HEK293 (cell line): ENCODE measurements at regions not wholly inside any gene's neighbourhood (a gene's known extent, or its start where the extent isn't known, plus 50 kb on each side); places are given as distances from the start of the nearest gene placed in this dataset.

ENCODE experiments used
- CTCF ChIA-PET: fragments of 350-600 bp; formaldehyde crosslinking; extraction: SDS; loops from one replicate; lab custom pipeline; 2021; ENCODE audit warnings: antibody characterized with exemption; lab: Yijun Ruan, JAX
- POLR2A ChIA-PET: fragments of 300-600 bp; formaldehyde crosslinking; extraction: SDS; loops from one replicate; lab custom pipeline; 2020; ENCODE audit warnings: antibody characterized with exemption, inconsistent platforms; lab: Yijun Ruan, JAX
- H3K27ac ChIP-seq: fragments of 200-500 bp; sonication (Bioruptor generic); 2 replicates; pipeline ENCODE4 v1.5.1; 2014; ENCODE audit warnings: low read depth, low read length, control low read depth, inconsistent platforms; ENCODE audit errors: extremely low read depth
- H3K36me3 ChIP-seq, 2 experiments: fragments of 200-500 bp in 1 of 2; sonication (Bioruptor generic) in 1 of 2; 1 replicate in 1 of 2; 2 replicates in 1 of 2; pipeline ENCODE4 v1.5.1; 2014 to 2017; ENCODE audit warnings: inconsistent platforms in 2 of 2, low read length in 2 of 2; ENCODE audit not compliant: control insufficient read depth in 2 of 2, insufficient read depth in 1 of 2
- H3K4me1 ChIP-seq: fragments of 200-500 bp; sonication (Bioruptor generic); 2 replicates; pipeline ENCODE4 v1.5.1; 2014; ENCODE audit warnings: mild to moderate bottlenecking, low read length, inconsistent platforms; ENCODE audit not compliant: control insufficient read depth, insufficient read depth
- H3K4me3 ChIP-seq: 2 replicates; pipeline ENCODE4 v1.5.1; 2011; ENCODE audit warnings: low read depth, mild to moderate bottlenecking, control low read depth, low read length, moderate library complexity
- H3K9me3 ChIP-seq: fragments of 200-500 bp; sonication (Bioruptor generic); 2 replicates; pipeline ENCODE4 v1.5.1; 2014; ENCODE audit warnings: low read depth, low read length, inconsistent platforms; ENCODE audit not compliant: control insufficient read depth, insufficient read depth
- BCL11B ChIP-seq: fragments of 450-650 bp; formaldehyde crosslinking; IDR thresholded peaks from 2 replicates; pipeline ENCODE4 v1.5.1; 2016; ENCODE audit warnings: low read depth, missing biosample characterization, missing genetic modification characterization
- EGR2 ChIP-seq: fragments of 450-650 bp; formaldehyde crosslinking; IDR thresholded peaks from 2 replicates; pipeline ENCODE4 v1.5.1; 2016; ENCODE audit warnings: low read depth, missing biosample characterization, missing genetic modification characterization
- GLI2 ChIP-seq: fragments of 450-650 bp; formaldehyde crosslinking; IDR thresholded peaks from 2 replicates; pipeline ENCODE4; 2017; ENCODE audit warnings: missing biosample characterization, missing genetic modification characterization, low read depth, borderline replicate concordance
- KLF1 ChIP-seq: fragments of 450-650 bp; formaldehyde crosslinking; IDR thresholded peaks from 2 replicates; pipeline ENCODE4 v1.5.1; 2016; ENCODE audit warnings: missing biosample characterization, missing genetic modification characterization
- KLF8 ChIP-seq: fragments of 450-650 bp; formaldehyde crosslinking; IDR thresholded peaks from 2 replicates; pipeline ENCODE4 v1.5.1; 2016; ENCODE audit warnings: missing biosample characterization, missing genetic modification characterization
- PATZ1 ChIP-seq: fragments of 450-650 bp; formaldehyde crosslinking; IDR thresholded peaks from 2 replicates; pipeline ENCODE4 v1.5.1; 2016; ENCODE audit warnings: missing biosample characterization, missing genetic modification characterization
- RBAK ChIP-seq: fragments of 450-650 bp; formaldehyde crosslinking; IDR thresholded peaks from 2 replicates; pipeline ENCODE4 v1.5.1; 2016; ENCODE audit warnings: missing biosample characterization, missing genetic modification characterization
- SP2 ChIP-seq: fragments of 450-650 bp; formaldehyde crosslinking; IDR thresholded peaks from 2 replicates; pipeline ENCODE4 v1.5.1; 2016; ENCODE audit warnings: missing biosample characterization, missing genetic modification characterization
- TRIM28 ChIP-seq: IDR thresholded peaks from 2 replicates; pipeline ENCODE4 v1.6.1; 2011; ENCODE audit warnings: low read length, control low read depth, borderline replicate concordance
- WT1 ChIP-seq: fragments of 450-650 bp; formaldehyde crosslinking; IDR thresholded peaks from 2 replicates; pipeline ENCODE4 v1.5.1; 2016; ENCODE audit warnings: missing biosample characterization, missing genetic modification characterization
- ZBTB48 ChIP-seq: fragments of 450-650 bp; formaldehyde crosslinking; IDR thresholded peaks from 2 replicates; pipeline ENCODE4 v1.5.1; 2016; ENCODE audit warnings: missing biosample characterization, missing genetic modification characterization
- ZNF10 ChIP-seq: fragments of 450-650 bp; formaldehyde crosslinking; IDR thresholded peaks from 2 replicates; pipeline ENCODE4 v1.5.1; 2017; ENCODE audit warnings: missing biosample characterization, missing genetic modification characterization
- ZNF157 ChIP-seq: fragments of 450-650 bp; formaldehyde crosslinking; IDR thresholded peaks from 2 replicates; pipeline ENCODE4 v1.5.1; 2016; ENCODE audit warnings: missing biosample characterization, missing genetic modification characterization
- ZNF211 ChIP-seq: fragments of 450-650 bp; formaldehyde crosslinking; IDR thresholded peaks from 2 replicates; pipeline ENCODE4 v1.5.1; 2016; ENCODE audit warnings: low read depth, missing biosample characterization, missing genetic modification characterization
- ZNF248 ChIP-seq: fragments of 450-650 bp; formaldehyde crosslinking; IDR thresholded peaks from 2 replicates; pipeline ENCODE4 v1.5.1; 2017; ENCODE audit warnings: missing biosample characterization, missing genetic modification characterization
- ZNF324 ChIP-seq: fragments of 450-650 bp; formaldehyde crosslinking; IDR thresholded peaks from 2 replicates; pipeline ENCODE4 v1.5.1; 2016; ENCODE audit warnings: missing biosample characterization, missing genetic modification characterization
- ZNF366 ChIP-seq: fragments of 450-650 bp; formaldehyde crosslinking; conservative IDR thresholded peaks from 2 replicates; pipeline ENCODE4 v1.5.1; 2016; ENCODE audit warnings: missing biosample characterization, missing genetic modification characterization
- ZNF426 ChIP-seq: fragments of 450-650 bp; formaldehyde crosslinking; IDR thresholded peaks from 2 replicates; pipeline ENCODE4 v1.5.1; 2017; ENCODE audit warnings: missing biosample characterization, missing genetic modification characterization, mild to moderate bottlenecking, inconsistent platforms, moderate library complexity
- ZNF510 ChIP-seq: fragments of 450-650 bp; formaldehyde crosslinking; IDR thresholded peaks from 2 replicates; pipeline ENCODE4 v1.5.1; 2018; ENCODE audit warnings: mild to moderate bottlenecking, missing genetic modification characterization, missing biosample characterization; ENCODE audit not compliant: insufficient replicate concordance
- ZNF624 ChIP-seq: fragments of 450-650 bp; formaldehyde crosslinking; IDR thresholded peaks from 2 replicates; pipeline ENCODE4 v1.5.1; 2017; ENCODE audit warnings: missing biosample characterization, missing genetic modification characterization
- ZNF704 ChIP-seq: fragments of 450-650 bp; formaldehyde crosslinking; IDR thresholded peaks from 2 replicates; pipeline ENCODE4 v1.5.1; 2016; ENCODE audit warnings: missing biosample characterization, missing genetic modification characterization
- ZNF777 ChIP-seq: fragments of 450-650 bp; formaldehyde crosslinking; IDR thresholded peaks from 2 replicates; pipeline ENCODE4 v1.5.1; 2017; ENCODE audit warnings: missing biosample characterization, missing genetic modification characterization, borderline replicate concordance
- ZNF785 ChIP-seq: fragments of 450-650 bp; formaldehyde crosslinking; IDR thresholded peaks from 2 replicates; pipeline ENCODE4 v1.5.1; 2016; ENCODE audit warnings: missing biosample characterization, missing genetic modification characterization
- ZNF843 ChIP-seq: fragments of 450-650 bp; formaldehyde crosslinking; IDR thresholded peaks from 2 replicates; pipeline ENCODE4 v1.5.1; 2016; ENCODE audit warnings: missing biosample characterization, missing genetic modification characterization
- ZSCAN4 ChIP-seq: fragments of 450-650 bp; formaldehyde crosslinking; IDR thresholded peaks from 2 replicates; pipeline ENCODE4 v1.5.1; 2017; ENCODE audit warnings: missing biosample characterization, missing genetic modification characterization
- TF ChIP-seq, protein P1 (sequence below): fragments of 450-650 bp; formaldehyde crosslinking; IDR thresholded peaks from 2 replicates; pipeline ENCODE4 v1.5.1; 2017; ENCODE audit warnings: missing biosample characterization, missing genetic modification characterization
- TF ChIP-seq, protein P2 (sequence below): fragments of 450-650 bp; formaldehyde crosslinking; IDR thresholded peaks from 2 replicates; pipeline ENCODE4 v1.5.1; 2017; ENCODE audit warnings: missing biosample characterization, missing genetic modification characterization

- no peaks in the 10 kb centered on the region for H3K9me3 ChIP-seq
- POLR2A ChIA-PET = no interaction called here
- no peak overlapping the region for H3K4me3 ChIP-seq
- CTCF ChIA-PET = interaction anchor here (0.6 to 2.7 kb wide), 11 partner anchors 8 to 402 kb away, joined by 3 to 19 read pairs (median 4); partner anchors contain the start of gene TNFAIP3
- H3K36me3 ChIP-seq = no peaks in the 10 kb centered on the region
- no peak for TF ChIP-seq ZNF157
- no peak for TF ChIP-seq ZNF426 (tag by site-specific recombination)
- no peak for TF ChIP-seq EGR2 (tag by site-specific recombination)
- no peak for TF ChIP-seq SP2 (tag by site-specific recombination)
- no peak for TF ChIP-seq ZBTB48
- TF ChIP-seq ZSCAN4 (tag by site-specific recombination) = no peak
- TF ChIP-seq KLF1 = no peak
- TF ChIP-seq, protein P1, sequence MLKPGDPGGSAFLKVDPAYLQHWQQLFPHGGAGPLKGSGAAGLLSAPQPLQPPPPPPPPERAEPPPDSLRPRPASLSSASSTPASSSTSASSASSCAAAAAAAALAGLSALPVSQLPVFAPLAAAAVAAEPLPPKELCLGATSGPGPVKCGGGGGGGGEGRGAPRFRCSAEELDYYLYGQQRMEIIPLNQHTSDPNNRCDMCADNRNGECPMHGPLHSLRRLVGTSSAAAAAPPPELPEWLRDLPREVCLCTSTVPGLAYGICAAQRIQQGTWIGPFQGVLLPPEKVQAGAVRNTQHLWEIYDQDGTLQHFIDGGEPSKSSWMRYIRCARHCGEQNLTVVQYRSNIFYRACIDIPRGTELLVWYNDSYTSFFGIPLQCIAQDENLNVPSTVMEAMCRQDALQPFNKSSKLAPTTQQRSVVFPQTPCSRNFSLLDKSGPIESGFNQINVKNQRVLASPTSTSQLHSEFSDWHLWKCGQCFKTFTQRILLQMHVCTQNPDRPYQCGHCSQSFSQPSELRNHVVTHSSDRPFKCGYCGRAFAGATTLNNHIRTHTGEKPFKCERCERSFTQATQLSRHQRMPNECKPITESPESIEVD (tag by site-specific recombination) = no peak
- TF ChIP-seq ZNF10 (tag by site-specific recombination) = no peak
- TF ChIP-seq ZNF624 = no peak
- TF ChIP-seq ZNF324 (tag by site-specific recombination) = no peak
- TF ChIP-seq KLF8 (tag by site-specific recombination) = no peak
- TF ChIP-seq ZNF510 (tag by site-specific recombination) = no peak
- no peak for TF ChIP-seq ZNF777 (tag by site-specific recombination)
- TF ChIP-seq, protein P2, sequence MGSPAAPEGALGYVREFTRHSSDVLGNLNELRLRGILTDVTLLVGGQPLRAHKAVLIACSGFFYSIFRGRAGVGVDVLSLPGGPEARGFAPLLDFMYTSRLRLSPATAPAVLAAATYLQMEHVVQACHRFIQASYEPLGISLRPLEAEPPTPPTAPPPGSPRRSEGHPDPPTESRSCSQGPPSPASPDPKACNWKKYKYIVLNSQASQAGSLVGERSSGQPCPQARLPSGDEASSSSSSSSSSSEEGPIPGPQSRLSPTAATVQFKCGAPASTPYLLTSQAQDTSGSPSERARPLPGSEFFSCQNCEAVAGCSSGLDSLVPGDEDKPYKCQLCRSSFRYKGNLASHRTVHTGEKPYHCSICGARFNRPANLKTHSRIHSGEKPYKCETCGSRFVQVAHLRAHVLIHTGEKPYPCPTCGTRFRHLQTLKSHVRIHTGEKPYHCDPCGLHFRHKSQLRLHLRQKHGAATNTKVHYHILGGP (tag by site-specific recombination) = no peak
- TF ChIP-seq ZNF248 = no peak
- no peak for TF ChIP-seq BCL11B (tag by site-specific recombination)
- TF ChIP-seq GLI2 (tag by site-specific recombination) = no peak
- TF ChIP-seq RBAK = no peak
- no peaks in the 10 kb centered on the region for H3K4me1 ChIP-seq
- no peak overlapping the region for H3K27ac ChIP-seq
Measured at GRCh38 chr6:137698636-137699030, 168.4 kb upstream of the TNFAIP3 start.

DNA sequence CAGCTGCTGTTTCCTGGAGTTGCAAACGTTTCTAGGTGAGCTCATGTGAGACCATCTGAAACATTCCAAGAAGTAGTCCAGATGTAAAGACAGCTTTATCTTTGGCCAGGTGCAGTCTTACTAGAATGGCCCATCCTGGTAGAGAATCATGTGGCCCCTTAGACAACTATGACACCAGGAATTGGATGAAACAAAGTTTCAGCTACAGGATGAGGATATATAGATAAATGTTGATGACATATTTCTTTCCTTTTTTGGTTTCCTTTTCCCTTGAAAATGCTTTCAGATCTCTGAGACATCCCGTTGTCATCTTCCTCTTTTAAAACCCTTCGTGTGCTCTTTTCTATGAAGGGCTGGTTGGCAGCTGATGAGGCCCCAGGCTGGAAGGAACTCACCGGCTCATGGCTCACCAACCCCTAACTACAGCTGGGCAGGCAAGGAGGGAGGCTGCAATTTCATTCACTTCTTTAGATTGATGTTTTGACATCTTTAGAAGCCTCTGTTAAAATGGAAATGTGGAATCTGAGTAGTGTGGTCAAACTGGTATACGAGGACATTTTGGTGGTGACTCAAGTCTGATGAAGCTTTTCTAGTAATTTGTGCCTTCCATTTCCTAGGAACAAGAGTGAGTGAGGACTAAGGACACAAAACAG is 167.9 kb upstream of the TNFAIP3 start:
- H3K9me3 ChIP-seq = no peaks in the 10 kb centered on the region
- H3K36me3 ChIP-seq = no peaks in the 10 kb centered on the region
- POLR2A ChIA-PET = no interaction called here
- H3K27ac ChIP-seq = no peak overlapping the region
- H3K4me1 ChIP-seq = no peaks in the 10 kb centered on the region
- H3K4me3 ChIP-seq = no peak overlapping the region
- CTCF ChIA-PET = interaction anchor here (0.6 to 2.7 kb wide), 9 partner anchors 9 to 402 kb away, joined by 3 to 19 read pairs (median 4); partner anchors contain the start of gene TNFAIP3
- TF ChIP-seq ZNF366 (tag by site-specific recombination) (no peak), PATZ1 (tag by site-specific recombination) (no peak), ZNF211 (tag by site-specific recombination) (no peak), ZNF704 (no peak), TRIM28 (no peak), WT1 (tag by site-specific recombination) (no peak), ZNF785 (tag by site-specific recombination) (no peak), ZNF843 (no peak)
- TF ChIP-seq, protein P2 (tag by site-specific recombination) = no peak
